Ectodermal cell (in vitro differentiated cells): ENCODE measurements at regions not wholly inside any gene's neighbourhood (a gene's known extent, or its start where the extent isn't known, plus 50 kb on each side); places are given as distances from the start of the nearest gene placed in this dataset.

Source experiments
- H3K27ac ChIP-seq: 2 replicates; pipeline ENCODE4 v1.7.0; 2013; ENCODE audit warnings: mild to moderate bottlenecking, low read depth, low read length; ENCODE audit not compliant: insufficient read depth, poor library complexity, severe bottlenecking
- H3K27me3 ChIP-seq: 2 replicates; pipeline ENCODE4 v1.7.0; 2013; ENCODE audit warnings: mild to moderate bottlenecking, low read length; ENCODE audit not compliant: insufficient read depth, control insufficient read depth, poor library complexity, severe bottlenecking
- H3K36me3 ChIP-seq: one replicate; pipeline ENCODE4 v1.7.0; 2013; ENCODE audit warnings: low read length; ENCODE audit not compliant: control insufficient read depth, insufficient read depth
- H3K4me1 ChIP-seq: one replicate; pipeline ENCODE4 v1.7.0; 2013; ENCODE audit warnings: low read length; ENCODE audit not compliant: control insufficient read depth, insufficient read depth
- H3K4me3 ChIP-seq: 2 replicates; pipeline ENCODE4 v1.7.0; 2013; ENCODE audit warnings: low read depth, low read length, control low read depth; ENCODE audit not compliant: insufficient read depth
- H3K9me3 ChIP-seq: 2 replicates; pipeline ENCODE4 v1.7.0; 2013; ENCODE audit warnings: mild to moderate bottlenecking, low read length, moderate library complexity; ENCODE audit not compliant: control insufficient read depth
- WGBS, 2 experiments: methylation state at CpG; one replicate each; pipeline ENCODE4 v1.1.7; 2013; ENCODE audit warnings: missing lambda C conversion rate in 2 of 2; 5-methylcytosine and 5-hydroxymethylcytosine counted together

- Histone ChIP-seq H3K4me1 (no peaks in the 10 kb centered on the region), H3K4me3 (no peak overlapping the region), H3K27me3 (no peaks in the 10 kb centered on the region), H3K36me3 (no peaks in the 10 kb centered on the region), H3K27ac (no peak overlapping the region), H3K9me3 (no peaks in the 10 kb centered on the region)
- WGBS, 2 experiments: 93% methylated on average over 1 to 2 of the region's 2 CpGs
These were observed 240.6 kb upstream of the MEF2C start for GRCh38 chr5:89123581-89123980.

GRCh38 chr5:89120719-89121118, 237.7 kb upstream of the MEF2C start:
- Histone ChIP-seq H3K27ac (no peak overlapping the region), H3K9me3 (no peaks in the 10 kb centered on the region), H3K4me1 (no peaks in the 10 kb centered on the region), H3K36me3 (no peaks in the 10 kb centered on the region), H3K27me3 (no peaks in the 10 kb centered on the region), H3K4me3 (no peak overlapping the region)
- WGBS, 2 experiments: 94 to 97% methylated on average over 3 of the region's 3 CpGs

GRCh38 chr5:89117124-89117644, 234.2 kb upstream of the MEF2C start:
- Histone ChIP-seq H3K4me1 (no peaks in the 10 kb centered on the region), H3K27me3 (no peaks in the 10 kb centered on the region), H3K36me3 (no peaks in the 10 kb centered on the region), H3K9me3 (no peaks in the 10 kb centered on the region), H3K27ac (no peak overlapping the region), H3K4me3 (no peak overlapping the region)
- 91% methylated on average over 1 of the region's 1 CpG; no CpG with 5 or more reads in 1 of the 2 experiments for whole genome bisulfite sequencing, 2 experiments

- H3K36me3 ChIP-seq: no peaks in the 10 kb centered on the region
- WGBS, 2 experiments: 90 to 97% methylated on average over 4 of the region's 4 CpGs
- H3K4me1 ChIP-seq: no peaks in the 10 kb centered on the region
- no peaks in the 10 kb centered on the region for H3K9me3 ChIP-seq
- no peaks in the 10 kb centered on the region for H3K27me3 ChIP-seq
- no peak overlapping the region for H3K4me3 ChIP-seq
- no peak overlapping the region for H3K27ac ChIP-seq
These were observed 228.1 kb upstream of the MEF2C start for GRCh38 chr5:89110916-89111646.

GRCh38 chr5:89106480-89106879, 223.5 kb upstream of the MEF2C start:
- Histone ChIP-seq H3K27me3 (no peaks in the 10 kb centered on the region), H3K27ac (no peak overlapping the region), H3K4me3 (no peak overlapping the region), H3K4me1 (no peaks in the 10 kb centered on the region), H3K36me3 (no peaks in the 10 kb centered on the region), H3K9me3 (no peaks in the 10 kb centered on the region)
- WGBS, 2 experiments: 88 to 90% methylated on average over 1 of the region's 1 CpG

- Histone ChIP-seq H3K36me3 (no peaks in the 10 kb centered on the region), H3K27ac (no peak overlapping the region), H3K4me3 (no peak overlapping the region), H3K27me3 (no peaks in the 10 kb centered on the region), H3K4me1 (no peaks in the 10 kb centered on the region), H3K9me3 (no peaks in the 10 kb centered on the region)
- 94 to 100% methylated on average over 2 of the region's 2 CpGs for WGBS, 2 experiments
These were observed 222.9 kb upstream of the MEF2C start for GRCh38 chr5:89105836-89106235.

GRCh38 chr5:89105171-89105695, 222.2 kb upstream of the MEF2C start:
- Histone ChIP-seq H3K9me3 (no peaks in the 10 kb centered on the region), H3K4me1 (no peaks in the 10 kb centered on the region), H3K27me3 (no peaks in the 10 kb centered on the region), H3K4me3 (no peak overlapping the region), H3K36me3 (no peaks in the 10 kb centered on the region), H3K27ac (no peak overlapping the region)
- 18 to 57% methylated on average over 1 of the region's 1 CpG for WGBS, 2 experiments

GRCh38 chr5:89098199-89098756, 215.3 kb upstream of the MEF2C start:
- no peaks in the 10 kb centered on the region for H3K9me3 ChIP-seq
- H3K4me1 ChIP-seq: no peaks in the 10 kb centered on the region
- H3K4me3 ChIP-seq: no peak overlapping the region
- no peaks in the 10 kb centered on the region for H3K36me3 ChIP-seq
- H3K27me3 ChIP-seq: no peaks in the 10 kb centered on the region
- H3K27ac ChIP-seq: no peak overlapping the region

- WGBS, 2 experiments: 85% methylated on average over 3 of the region's 3 CpGs; no CpG with 5 or more reads in 1 of the 2 experiments
- H3K27ac ChIP-seq: no peak overlapping the region
- no peaks in the 10 kb centered on the region for H3K4me1 ChIP-seq
- no peak overlapping the region for H3K4me3 ChIP-seq
- H3K36me3 ChIP-seq: no peaks in the 10 kb centered on the region
- H3K9me3 ChIP-seq: no peaks in the 10 kb centered on the region
- no peaks in the 10 kb centered on the region for H3K27me3 ChIP-seq
These were observed 214.1 kb upstream of the MEF2C start for GRCh38 chr5:89097103-89097502.

- H3K4me1 ChIP-seq: no peaks in the 10 kb centered on the region
These were observed 212.4 kb upstream of the MEF2C start for GRCh38 chr5:89095341-89095740.

More at GRCh38 chr5:89095341-89095740, 212.4 kb upstream of the MEF2C start:
- H3K36me3 ChIP-seq: no peaks in the 10 kb centered on the region
- H3K27me3 ChIP-seq: no peaks in the 10 kb centered on the region
- 90 to 92% methylated on average over 2 of the region's 2 CpGs for WGBS, 2 experiments
- H3K27ac ChIP-seq: no peak overlapping the region
- no peaks in the 10 kb centered on the region for H3K9me3 ChIP-seq
- no peak overlapping the region for H3K4me3 ChIP-seq
